ACHN (cell line): ENCODE measurements at regions not wholly inside any gene's neighbourhood (a gene's known extent, or its start where the extent isn't known, plus 50 kb on each side); places are given as distances from the start of the nearest gene placed in this dataset.
"Not testable (repeated sequence)": the region's sequence is repeated elsewhere in the genome, so short reads cannot be mapped to it uniquely, and the experiment has no call there.

Experiments used
- DNase-seq: peaks from one replicate; pipeline ENCODE4 v3.0.0-alpha.2; 2015
- in situ Hi-C: cut with HindIII; loops from 2 replicates; pipeline ENCODE4 v1.10.0; 2017; ENCODE audit warnings: low sequenced_read_pairs, low pct_ligation_motif_present, low pct_unique_long_range_greater_than_20kb

- in situ Hi-C loops, result no loop called here
- no peak for DNase-seq
Measured at GRCh38 chr10:81248886-81249285, 626.1 kb upstream of the NRG3 start.

GRCh38 chr10:81251457-81252115 lies 623.4 kb upstream of the NRG3 start:
- no peak for DNase-seq
- in situ Hi-C loops, result no loop called here

- DNase-seq, in situ Hi-C loops: not testable (repeated sequence)
Measured at GRCh38 chr10:81264991-81265390, 610.0 kb upstream of the NRG3 start.

DNA sequence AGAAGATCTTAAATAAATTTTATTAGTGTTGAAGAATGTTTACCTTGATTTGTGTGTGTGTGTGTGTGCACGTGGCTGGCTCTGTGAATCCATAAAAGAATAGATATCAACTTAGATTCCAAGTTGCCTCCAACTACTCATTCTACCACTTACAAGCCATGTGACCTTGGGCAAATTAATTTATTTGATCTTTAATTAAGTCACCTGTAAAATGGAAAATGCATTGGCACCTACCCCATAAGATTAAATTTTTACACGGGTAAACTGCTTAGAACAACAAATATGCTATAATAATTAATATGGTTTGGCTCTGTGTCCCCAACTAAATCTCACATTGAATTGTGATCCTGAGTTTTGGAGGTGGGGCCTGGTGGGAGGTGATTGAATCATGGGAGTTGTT lies 604.9 kb upstream of the NRG3 start:
- DNase-seq, result no peak
- in situ Hi-C loops, result no loop called here

DNA sequence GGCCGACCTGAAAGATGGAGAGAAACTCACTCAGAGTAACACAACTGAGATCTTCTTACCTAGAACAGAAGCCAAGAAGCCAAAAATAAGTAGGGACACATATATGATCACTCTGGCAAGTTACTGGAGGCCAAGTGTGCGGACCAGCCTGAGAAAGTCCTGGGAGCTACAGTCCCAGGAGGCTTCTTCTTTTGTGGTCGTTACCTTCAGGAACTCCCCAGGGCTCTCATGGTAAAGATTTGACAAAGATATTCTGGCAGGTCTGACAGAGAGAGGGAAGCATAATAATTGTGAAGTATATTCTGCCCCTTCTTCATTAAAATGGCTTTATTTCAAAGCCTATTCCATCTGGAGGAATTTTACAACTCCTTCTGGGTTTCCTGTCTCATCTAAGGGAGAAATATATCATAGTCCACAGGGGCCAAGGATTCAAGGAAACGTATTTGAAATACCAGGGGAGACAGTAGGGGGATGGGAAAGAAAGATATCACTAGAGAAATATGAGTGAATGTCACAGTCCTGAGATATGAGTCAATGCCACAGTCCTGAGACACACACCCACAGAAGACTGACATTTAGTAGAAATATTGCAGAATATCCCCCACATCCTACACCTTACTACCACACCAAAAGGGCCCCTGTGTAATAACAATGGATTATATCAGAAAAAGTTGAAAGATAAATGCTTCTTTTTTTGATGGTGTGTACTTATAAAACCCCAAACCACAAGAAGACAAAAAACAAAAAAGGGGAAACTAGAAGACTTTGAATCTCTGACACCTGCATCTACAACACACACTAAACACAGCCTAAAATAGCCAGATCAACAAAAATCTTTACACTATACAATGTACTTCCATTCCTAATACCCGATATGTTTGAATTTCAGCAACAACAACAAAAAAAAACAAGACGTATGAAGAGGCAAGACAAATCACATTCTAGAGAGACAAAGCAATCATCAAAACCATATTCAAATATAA lies 594.2 kb upstream of the NRG3 start:
- no peak for DNase-seq
- in situ Hi-C loops, result no loop called here

- in situ Hi-C loops, result no loop called here
- no peak for DNase-seq
Measured at GRCh38 chr10:81288544-81288943, 586.5 kb upstream of the NRG3 start.

GRCh38 chr10:81297292-81297691 lies 577.7 kb upstream of the NRG3 start:
- in situ Hi-C loops, result no loop called here
- DNase-seq, result no peak

- in situ Hi-C loops, result no loop called here
- no peak for DNase-seq
Measured at GRCh38 chr10:81303656-81304055, 571.3 kb upstream of the NRG3 start.

DNA sequence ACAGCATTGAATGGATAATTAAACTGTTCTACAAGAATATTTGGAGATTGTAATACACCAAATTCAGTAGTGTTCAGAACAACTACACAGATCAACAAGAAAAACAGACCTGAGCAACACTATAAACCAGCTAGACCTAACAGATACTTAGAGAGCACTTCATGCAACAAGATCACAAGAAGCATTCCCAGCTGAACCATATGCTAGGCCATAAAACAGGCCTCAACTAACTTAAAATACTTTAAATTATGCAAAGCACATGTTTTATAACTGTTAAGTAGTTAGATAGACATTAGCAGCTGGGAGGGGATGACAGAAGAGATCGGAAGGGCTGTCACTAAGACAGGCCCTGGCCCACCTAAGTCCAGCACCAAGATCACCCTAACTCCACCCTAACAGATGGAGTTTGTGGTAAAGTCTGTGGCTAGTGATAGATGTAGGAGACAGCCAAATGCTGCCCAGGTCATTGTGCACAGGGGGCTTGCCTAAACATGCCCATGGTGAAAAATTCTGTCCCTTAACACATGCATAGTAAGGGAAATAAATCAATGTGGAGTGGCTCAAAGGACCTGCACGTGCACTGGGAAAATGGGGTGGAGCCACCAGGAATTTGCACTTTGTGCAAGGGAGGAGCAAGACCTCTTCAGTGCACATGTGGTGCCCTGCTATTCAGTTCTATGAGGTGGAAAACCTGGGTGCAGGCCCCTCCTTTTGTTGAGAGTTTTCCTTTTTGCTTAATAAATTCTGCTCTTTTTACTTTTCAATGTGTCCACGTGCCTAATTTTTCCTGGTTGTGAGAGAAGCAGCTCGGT lies 567.8 kb upstream of the NRG3 start:
- in situ Hi-C loops, result no loop called here
- DNase-seq, result no peak

- in situ Hi-C loops, result no loop called here
- no peak for DNase-seq
Measured at GRCh38 chr10:81309041-81309552, 565.9 kb upstream of the NRG3 start.

DNA sequence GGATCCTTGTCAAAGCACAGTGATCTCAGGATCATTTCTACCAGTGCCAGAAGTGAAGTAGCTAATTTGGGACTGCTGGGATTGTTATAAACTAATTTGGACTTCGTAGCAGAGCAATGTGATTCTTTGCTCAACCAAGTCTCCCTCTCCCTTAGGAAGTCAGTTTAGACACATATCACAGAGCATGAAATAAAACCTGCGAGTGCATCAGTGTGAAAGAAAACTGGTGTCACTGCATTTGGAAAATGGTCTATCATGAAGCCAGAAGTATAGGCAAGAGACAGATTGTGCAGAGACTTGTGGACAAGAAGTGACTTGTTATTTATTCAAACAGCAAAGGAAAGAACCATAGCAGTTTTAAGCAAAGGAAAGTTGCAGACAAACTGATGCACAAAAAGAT lies 560.5 kb upstream of the NRG3 start:
- in situ Hi-C loops, result no loop called here

GRCh38 chr10:81315026-81315425 lies 560.0 kb upstream of the NRG3 start:
- in situ Hi-C loops, result no loop called here
- DNase-seq, result no peak

More for the DNA sequence above, 560.5 kb upstream of the NRG3 start:
- DNase-seq, result no peak

DNA sequence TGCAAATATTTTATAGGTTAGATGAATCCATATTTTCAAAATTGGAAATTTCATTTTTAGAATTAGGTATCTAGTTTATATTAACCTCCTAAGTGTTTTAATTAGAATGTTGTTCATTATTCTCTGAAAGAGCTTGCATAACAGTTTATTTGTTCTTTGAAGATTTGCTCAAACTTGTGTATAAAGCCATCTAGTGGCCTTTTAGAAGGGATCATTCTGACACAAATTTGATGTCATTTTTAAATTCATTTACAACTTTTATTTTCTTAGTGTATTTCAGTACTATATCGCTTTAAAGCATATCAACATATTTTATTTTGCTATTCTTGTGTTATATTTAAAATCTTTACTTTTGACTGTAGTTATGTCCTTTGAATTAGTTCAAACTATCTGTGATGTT lies 527.0 kb upstream of the NRG3 start:
- no peak for DNase-seq
- in situ Hi-C loops, result no loop called here

GRCh38 chr10:81367132-81367531 lies 507.9 kb upstream of the NRG3 start:
- DNase-seq, result no peak
- in situ Hi-C loops, result no loop called here

DNA sequence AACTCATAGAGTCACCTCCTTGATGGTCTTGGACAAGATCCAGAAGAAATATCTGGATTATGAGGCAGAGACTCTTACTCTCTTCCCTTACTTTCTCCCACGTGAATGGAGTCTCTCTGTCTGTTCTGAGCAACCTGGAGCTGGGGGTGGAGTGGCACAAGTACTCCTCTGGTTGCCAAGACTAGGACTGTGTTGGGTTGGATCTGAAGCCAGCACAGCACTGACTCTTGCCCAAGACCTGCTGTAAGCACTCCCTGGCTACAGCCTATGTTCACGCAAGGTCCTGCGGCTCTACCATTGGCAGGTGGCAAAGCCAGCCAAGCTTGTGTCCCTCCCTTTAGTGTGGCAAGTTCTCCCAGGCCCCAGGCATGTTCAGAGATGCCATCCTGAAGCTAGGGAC lies 488.2 kb upstream of the NRG3 start:
- DNase-seq, result no peak
- in situ Hi-C loops, result no loop called here

DNA sequence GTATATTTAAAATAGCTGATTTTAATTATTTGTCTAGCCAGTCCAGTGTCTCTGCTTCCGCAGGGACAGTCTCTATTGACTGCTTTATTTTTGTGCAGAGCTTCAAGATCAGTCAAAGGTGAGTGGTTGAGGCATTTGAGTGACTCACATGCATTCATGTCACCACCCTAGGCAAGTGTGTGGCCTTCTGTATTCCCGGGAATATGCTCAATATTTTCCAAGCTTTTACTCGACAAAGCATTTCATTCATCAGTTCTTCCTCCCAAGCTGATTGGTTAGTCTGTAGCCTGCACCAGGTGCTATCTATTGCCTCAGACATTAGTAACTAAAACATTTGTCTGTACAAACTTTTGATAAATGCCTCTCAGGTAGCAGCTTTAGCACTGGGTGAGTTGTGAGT lies 471.5 kb upstream of the NRG3 start:
- in situ Hi-C loops, result no loop called here

DNA sequence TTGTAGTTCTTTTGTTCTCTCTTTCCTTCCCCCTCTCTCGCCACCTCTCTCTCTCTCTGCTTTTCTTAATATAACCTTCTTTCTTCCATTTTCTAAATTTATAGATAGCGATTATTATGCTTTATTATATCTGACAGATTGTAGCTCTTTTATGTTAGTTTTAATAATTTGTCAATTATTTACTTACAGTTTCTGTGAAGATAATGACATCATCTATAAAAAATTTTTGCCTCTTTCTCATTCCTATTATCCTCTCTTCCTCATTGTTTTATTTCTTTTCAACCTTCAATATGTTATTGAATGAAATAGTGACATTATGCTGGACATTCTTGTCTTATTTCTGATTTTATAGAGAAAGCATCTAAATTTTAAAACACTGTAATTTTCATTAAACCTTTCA lies 469.6 kb upstream of the NRG3 start:
- in situ Hi-C loops, result no loop called here
- no peak for DNase-seq

More for the DNA sequence above, 471.5 kb upstream of the NRG3 start:
- no peak for DNase-seq

DNA sequence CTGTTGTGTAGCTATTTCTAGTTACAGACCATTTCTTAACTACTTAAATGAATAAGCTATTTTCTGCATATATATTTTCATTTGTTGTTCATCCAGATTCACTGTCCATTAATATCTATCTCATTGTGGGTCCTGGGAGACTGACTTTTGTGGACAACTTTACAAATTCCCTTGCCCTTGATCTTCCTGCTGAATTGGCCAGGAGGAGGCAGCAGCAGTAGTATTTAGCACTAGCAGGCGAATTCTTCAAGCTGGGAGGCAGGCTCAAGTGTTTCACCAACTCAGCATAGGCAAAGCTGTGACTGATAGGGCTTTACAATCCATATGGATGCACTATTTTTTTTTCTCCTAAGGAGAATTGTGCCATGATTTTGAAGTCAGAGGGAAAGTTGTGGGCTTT lies 461.0 kb upstream of the NRG3 start:
- DNase-seq, result peak; percentile 45
- in situ Hi-C loops, result no loop called here

DNA sequence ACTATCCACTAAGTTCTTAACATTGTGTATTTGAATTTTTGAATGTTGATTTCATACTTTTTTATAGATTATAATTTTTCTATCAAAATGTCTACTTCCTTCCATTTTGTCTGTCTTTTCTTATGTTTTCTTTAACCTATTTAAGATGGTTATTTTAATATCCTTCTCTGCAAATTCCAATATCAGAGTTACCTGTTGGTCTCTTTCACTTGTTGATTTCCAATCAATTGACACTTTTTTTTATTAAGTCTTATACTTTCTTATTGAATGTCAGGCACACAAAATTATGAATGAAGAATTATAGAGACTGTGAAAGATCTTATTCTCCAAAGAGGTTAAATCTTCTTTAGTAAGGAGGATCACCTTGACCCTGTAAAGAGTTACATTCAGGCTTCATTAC lies 448.3 kb upstream of the NRG3 start:
- no peak for DNase-seq
- in situ Hi-C loops, result no loop called here
